ENCODE measurements at regions not wholly inside any gene's neighbourhood (a gene's known extent, or its start where the extent isn't known, plus 50 kb on each side); places are given as distances from the start of the nearest gene placed in this dataset.

GRCh38 chr11:100576718-100577021 lies 110.4 kb upstream of the ARHGAP42 start:
- Mint-ChIP-seq H3K4me3 (no peak overlapping the region), H3K27me3 (ENCODE audit: low read depth, poor library complexity) (peaks cover 6% of the 10 kb centered on the region), H3K9me3 (no peaks in the 10 kb centered on the region), H3K36me3 (ENCODE audit: low read depth) (no peaks in the 10 kb centered on the region), H3K4me1 (no peaks in the 10 kb centered on the region), H3K27ac (no peak overlapping the region)
- TF ChIP-seq CTCF (IDR thresholded peaks at IDR 0.05), result no peak
- no peak for DNase-seq

GRCh38 chr11:100578831-100579311 lies 108.2 kb upstream of the ARHGAP42 start:
- TF ChIP-seq CTCF (IDR thresholded peaks at IDR 0.05), result no peak
- no peak for DNase-seq
- H3K4me3 Mint-ChIP-seq, result no peak overlapping the region

GRCh38 chr11:100581318-100581717 lies 105.8 kb upstream of the ARHGAP42 start:
- no peak for TF ChIP-seq CTCF (IDR thresholded peaks at IDR 0.05)
- H3K4me1 Mint-ChIP-seq, result no peaks in the 10 kb centered on the region
- no peak for DNase-seq

More at GRCh38 chr11:100578831-100579311, 108.2 kb upstream of the ARHGAP42 start:
- no peaks in the 10 kb centered on the region for H3K36me3 Mint-ChIP-seq (ENCODE audit: low read depth)
- H3K27ac Mint-ChIP-seq, result no peak overlapping the region
- H3K9me3 Mint-ChIP-seq, result no peaks in the 10 kb centered on the region
- H3K4me1 Mint-ChIP-seq, result no peaks in the 10 kb centered on the region
- H3K27me3 Mint-ChIP-seq (ENCODE audit: low read depth, poor library complexity), result peaks cover 2% of the 10 kb centered on the region

GRCh38 chr11:100584201-100584985 lies 102.7 kb upstream of the ARHGAP42 start:
- no peak for DNase-seq
- Mint-ChIP-seq H3K27ac (no peak overlapping the region), H3K36me3 (ENCODE audit: low read depth) (no peaks in the 10 kb centered on the region), H3K27me3 (ENCODE audit: low read depth, poor library complexity) (no peaks in the 10 kb centered on the region), H3K4me3 (no peak overlapping the region), H3K4me1 (no peaks in the 10 kb centered on the region), H3K9me3 (no peaks in the 10 kb centered on the region)
- TF ChIP-seq CTCF (IDR thresholded peaks at IDR 0.05), result no peak

More at GRCh38 chr11:100581318-100581717, 105.8 kb upstream of the ARHGAP42 start:
- Mint-ChIP-seq H3K27me3 (ENCODE audit: low read depth, poor library complexity) (no peaks in the 10 kb centered on the region), H3K9me3 (no peaks in the 10 kb centered on the region), H3K36me3 (ENCODE audit: low read depth) (no peaks in the 10 kb centered on the region), H3K4me3 (no peak overlapping the region), H3K27ac (no peak overlapping the region)

DNA sequence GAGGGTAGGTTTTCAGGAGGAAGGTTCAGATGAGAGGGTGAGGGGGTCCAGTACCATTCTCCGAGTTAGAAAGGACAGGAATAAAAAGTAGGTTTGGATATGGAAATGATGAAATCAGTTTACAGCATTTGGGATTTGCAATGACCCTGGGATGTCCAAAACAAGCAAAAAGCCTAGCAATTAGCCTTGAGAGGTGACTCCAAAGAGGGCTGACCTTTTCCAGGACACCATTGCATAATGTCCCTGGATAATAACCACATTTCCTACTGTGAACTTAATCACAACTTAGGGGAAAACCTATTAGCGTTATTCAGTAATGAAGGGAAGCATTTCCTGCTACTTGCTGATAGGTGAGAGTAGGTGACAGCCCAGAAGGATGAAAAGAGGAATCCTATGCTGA lies 101.4 kb upstream of the ARHGAP42 start:
- no peaks in the 10 kb centered on the region for H3K36me3 Mint-ChIP-seq (ENCODE audit: low read depth)
- no peak for DNase-seq
- no peaks in the 10 kb centered on the region for H3K4me1 Mint-ChIP-seq

More for the DNA sequence above, 101.4 kb upstream of the ARHGAP42 start:
- Mint-ChIP-seq H3K27ac (no peak overlapping the region), H3K9me3 (no peaks in the 10 kb centered on the region), H3K27me3 (ENCODE audit: low read depth, poor library complexity) (peaks cover 4% of the 10 kb centered on the region), H3K4me3 (no peak overlapping the region)
- no peak for TF ChIP-seq CTCF (IDR thresholded peaks at IDR 0.05)
